Calu3 (cell line): ENCODE measurements at regions not wholly inside any gene's neighbourhood (a gene's known extent, or its start where the extent isn't known, plus 50 kb on each side); places are given as distances from the start of the nearest gene placed in this dataset.

Source experiments
- BruUV-seq: library from RNA; stranded (reverse); fragments of 400-500 nt; replicated peaks from 2 replicates; lab custom pipeline; 2021; lab: Mats Ljungman, UMichigan
- CTCF ChIA-PET: fragments of 300-600 bp; sonication (Branson Sonifier 250); formaldehyde crosslinking; loops from one replicate; lab custom pipeline; 2022; ENCODE audit warnings: antibody characterized with exemption; lab: Charles Lee
- DNase-seq: peaks from one replicate; pipeline ENCODE4 v3.0.0; 2022
- H3K27ac Mint-ChIP-seq: one replicate; pipeline ENCODE4 v1.8.0; 2022; ENCODE audit warnings: mixed read lengths; ENCODE audit not compliant: unreplicated experiment
- H3K27me3 Mint-ChIP-seq: one replicate; pipeline ENCODE4 v1.8.0; 2022; ENCODE audit warnings: mixed read lengths; ENCODE audit not compliant: unreplicated experiment
- H3K36me3 Mint-ChIP-seq: one replicate; pipeline ENCODE4 v1.8.0; 2022; ENCODE audit warnings: mild to moderate bottlenecking, moderate library complexity, mixed read lengths; ENCODE audit not compliant: insufficient read depth, unreplicated experiment
- H3K4me1 Mint-ChIP-seq: one replicate; pipeline ENCODE4 v1.8.0; 2022; ENCODE audit warnings: mild to moderate bottlenecking, low read depth, mixed read lengths; ENCODE audit not compliant: unreplicated experiment
- H3K4me3 Mint-ChIP-seq: one replicate; pipeline ENCODE4 v1.8.0; 2022; ENCODE audit warnings: mild to moderate bottlenecking, low read depth, moderate library complexity, mixed read lengths; ENCODE audit not compliant: unreplicated experiment
- H3K9me3 Mint-ChIP-seq: one replicate; pipeline ENCODE4 v1.8.0; 2022; ENCODE audit warnings: low read depth, mixed read lengths; ENCODE audit not compliant: unreplicated experiment
- CTCF ChIP-seq: fragments of 200-600 bp; IDR thresholded peaks from one replicate; pipeline ENCODE4 v1.8.0; 2022; ENCODE audit warnings: antibody characterized with exemption; ENCODE audit not compliant: unreplicated experiment
- intact Hi-C: fragments of 100-400 bp; cut with micrococcal nuclease; formaldehyde crosslinking; loops from one replicate; pipeline ENCODE4 v1.10.0; 2022; ENCODE audit not compliant: unreplicated experiment

GRCh38 chr9:124132671-124133147 lies 121.1 kb downstream of the LHX2 start:
- Mint-ChIP-seq H3K9me3 (no peaks in the 10 kb centered on the region), H3K4me1 (peaks cover 10% of the 10 kb centered on the region), H3K36me3 (no peaks in the 10 kb centered on the region), H3K4me3 (no peak overlapping the region), H3K27me3 (no peaks in the 10 kb centered on the region), H3K27ac (no peak overlapping the region)
- intact Hi-C loops: no loop called here
- no peak for DNase-seq
- TF ChIP-seq CTCF: no peak
- BruUV-seq: no TSS peak
- CTCF ChIA-PET: no interaction called here

- H3K27me3 Mint-ChIP-seq: no peaks in the 10 kb centered on the region
- H3K9me3 Mint-ChIP-seq: no peaks in the 10 kb centered on the region
- no peak for TF ChIP-seq CTCF
Measured at GRCh38 chr9:124133727-124134126, 122.2 kb downstream of the LHX2 start.

GRCh38 chr9:124134526-124134925 lies 123.0 kb downstream of the LHX2 start:
- Mint-ChIP-seq H3K27me3 (no peaks in the 10 kb centered on the region), H3K36me3 (no peaks in the 10 kb centered on the region), H3K4me1 (peaks cover 17% of the 10 kb centered on the region), H3K27ac (no peak overlapping the region), H3K4me3 (no peak overlapping the region), H3K9me3 (no peaks in the 10 kb centered on the region)
- CTCF ChIA-PET: no interaction called here
- no peak for DNase-seq
- BruUV-seq: no TSS peak
- TF ChIP-seq CTCF: no peak
- intact Hi-C loops: no loop called here

More at GRCh38 chr9:124133727-124134126, 122.2 kb downstream of the LHX2 start:
- no TSS peak for BruUV-seq
- Mint-ChIP-seq H3K4me3 (no peak overlapping the region), H3K27ac (no peak overlapping the region), H3K36me3 (no peaks in the 10 kb centered on the region), H3K4me1 (peaks cover 17% of the 10 kb centered on the region)
- intact Hi-C loops: no loop called here
- peak; percentile 41 for DNase-seq
- CTCF ChIA-PET: interaction anchor here (0.6 to 0.9 kb wide), 3 partner anchors 158 to 495 kb away, joined by 3 to 6 read pairs (median 3); no protein-coding TSS in a partner anchor

GRCh38 chr9:124135813-124136365 lies 121.9 kb upstream of the NEK6 start:
- no peak overlapping the region for H3K27ac Mint-ChIP-seq
- H3K36me3 Mint-ChIP-seq: no peaks in the 10 kb centered on the region
- no peak overlapping the region for H3K4me3 Mint-ChIP-seq
- no peak for TF ChIP-seq CTCF
- intact Hi-C loops: no loop called here
- H3K27me3 Mint-ChIP-seq: no peaks in the 10 kb centered on the region
- H3K4me1 Mint-ChIP-seq: peaks cover 17% of the 10 kb centered on the region
- DNase-seq: no peak
- CTCF ChIA-PET: no interaction called here
- no TSS peak for BruUV-seq
- H3K9me3 Mint-ChIP-seq: no peaks in the 10 kb centered on the region
